Left cardiac atrium (tissue), 4 donors: ENCODE measurements at regions not wholly inside any gene's neighbourhood (a gene's known extent, or its start where the extent isn't known, plus 50 kb on each side); places are given as distances from the start of the nearest gene placed in this dataset.

Experiments
- ATAC-seq, 2 donors: fragments of 200-7000 bp; cut with Tn5 transposase; one replicate each; pipeline ENCODE4 v1.9.1; 2020; ENCODE audit warnings: mild to moderate bottlenecking in 2 of 2, moderate library complexity in 2 of 2
- DNase-seq: peaks from one replicate; pipeline ENCODE4 v3.0.0-alpha.2; 2020
- intact Hi-C, 2 donors: fragments of 100-400 bp; cut with DNase I; formaldehyde crosslinking; loops; one replicate each; pipeline versions ENCODE4 v1.14.1 to v1.15.1; 2022 to 2023
- donor health status: DM: no; HTN: yes; CAD: no.
- donor health status: DM: no; HTN: yes; CAD: no; lungs with severe emphysema.
- donor health status: DM: yes; HTN: yes; CAD: no.
- donor health status: Dilated cardiomyopathy.

- ATAC-seq, result peak; percentile 56 to 87
- intact Hi-C loops, result no loop called here
- DNase-seq, result peak; percentile 48
Observed at GRCh38 chr2:216918088-216918680, 58.3 kb upstream of the TNP1 start.

- intact Hi-C loops, result no loop called here
Observed at GRCh38 chr2:216916956-216917650, 57.2 kb upstream of the TNP1 start.

GRCh38 chr2:216915557-216916150, 55.8 kb upstream of the TNP1 start:
- ATAC-seq, result peak in 1 of 2 donors; percentile 11
- no peak for DNase-seq
- intact Hi-C loops, result no loop called here

More at GRCh38 chr2:216916956-216917650, 57.2 kb upstream of the TNP1 start:
- ATAC-seq (no peak), DNase-seq (no peak)

- ATAC-seq (no peak), DNase-seq (no peak)
- intact Hi-C loops, result no loop called here
Observed at GRCh38 chr2:216914491-216914890, 54.6 kb upstream of the TNP1 start.

GRCh38 chr2:216911886-216912285, 52.0 kb upstream of the TNP1 start:
- DNase-seq (no peak), ATAC-seq (no peak)
- intact Hi-C loops, result no loop called here

GRCh38 chr2:216911008-216911407, 51.1 kb upstream of the TNP1 start:
- intact Hi-C loops, result no loop called here
- no peak for ATAC-seq

GRCh38 chr2:216909541-216910210, 49.8 kb upstream of the TNP1 start:
- ATAC-seq (no peak), DNase-seq (no peak)
- intact Hi-C loops, result no loop called here

More at GRCh38 chr2:216911008-216911407, 51.1 kb upstream of the TNP1 start:
- DNase-seq, result no peak
